ENCODE measurements at regions not wholly inside any gene's neighbourhood (a gene's known extent, or its start where the extent isn't known, plus 50 kb on each side); places are given as distances from the start of the nearest gene placed in this dataset.

DNA sequence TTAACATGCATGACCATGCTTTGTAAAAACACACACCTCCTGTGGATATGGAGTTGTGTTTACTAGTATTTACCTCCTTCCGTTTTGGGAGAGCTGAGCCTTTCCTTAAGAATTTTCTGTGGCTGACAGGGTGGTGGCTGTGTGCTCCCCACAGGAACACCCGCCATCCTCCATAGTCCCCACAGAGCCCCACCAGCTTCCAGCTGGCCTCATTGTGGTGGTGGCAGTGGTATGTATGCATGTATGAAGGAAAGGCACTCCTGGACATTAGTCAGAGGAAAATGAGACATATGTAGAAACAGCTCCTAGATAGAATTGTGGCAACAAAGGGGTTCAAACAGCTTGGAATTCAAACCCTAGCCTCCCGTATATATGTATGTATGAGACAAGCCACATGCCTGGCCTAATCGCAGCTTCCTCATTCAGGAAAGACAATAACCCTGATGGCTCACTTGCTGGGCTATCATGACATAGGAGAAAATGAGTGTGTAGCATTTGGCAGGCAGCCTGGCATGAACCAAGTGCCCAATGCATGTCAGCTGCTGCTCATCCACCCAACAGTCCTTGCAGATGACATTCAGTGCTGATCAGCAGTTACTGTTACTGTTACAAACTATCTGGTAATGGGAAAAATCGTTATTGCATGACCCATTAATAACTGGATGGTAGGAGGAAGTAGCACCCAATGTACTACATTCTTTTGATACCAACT lies 459.7 kb downstream of the EBF1 start:
- Histone ChIP-seq H3K27me3 (no peaks in the 10 kb centered on the region), H3K4me1 (peaks cover 0 to 9% (median 0%) of the 10 kb centered on the region in 4 donors), H3K9me3 (no peaks in the 10 kb centered on the region), H3K36me3 (no peaks in the 10 kb centered on the region), H3K4me3 (no peak overlapping the region), H3K27ac (replicated peaks in 1 of 4) (no peak overlapping the region)
- TF ChIP-seq, protein P1, sequence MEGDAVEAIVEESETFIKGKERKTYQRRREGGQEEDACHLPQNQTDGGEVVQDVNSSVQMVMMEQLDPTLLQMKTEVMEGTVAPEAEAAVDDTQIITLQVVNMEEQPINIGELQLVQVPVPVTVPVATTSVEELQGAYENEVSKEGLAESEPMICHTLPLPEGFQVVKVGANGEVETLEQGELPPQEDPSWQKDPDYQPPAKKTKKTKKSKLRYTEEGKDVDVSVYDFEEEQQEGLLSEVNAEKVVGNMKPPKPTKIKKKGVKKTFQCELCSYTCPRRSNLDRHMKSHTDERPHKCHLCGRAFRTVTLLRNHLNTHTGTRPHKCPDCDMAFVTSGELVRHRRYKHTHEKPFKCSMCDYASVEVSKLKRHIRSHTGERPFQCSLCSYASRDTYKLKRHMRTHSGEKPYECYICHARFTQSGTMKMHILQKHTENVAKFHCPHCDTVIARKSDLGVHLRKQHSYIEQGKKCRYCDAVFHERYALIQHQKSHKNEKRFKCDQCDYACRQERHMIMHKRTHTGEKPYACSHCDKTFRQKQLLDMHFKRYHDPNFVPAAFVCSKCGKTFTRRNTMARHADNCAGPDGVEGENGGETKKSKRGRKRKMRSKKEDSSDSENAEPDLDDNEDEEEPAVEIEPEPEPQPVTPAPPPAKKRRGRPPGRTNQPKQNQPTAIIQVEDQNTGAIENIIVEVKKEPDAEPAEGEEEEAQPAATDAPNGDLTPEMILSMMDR (IDR thresholded peaks at IDR 0.05) = no peak
- TF ChIP-seq EP300 (IDR thresholded peaks at IDR 0.05) (no peak), POLR2A (IDR thresholded peaks at IDR 0.05; ENCODE audit: low read depth) (no peak), POLR2AphosphoS5 (IDR thresholded peaks at IDR 0.05) (no peak)
- 89% methylated on average over 5 of the region's 5 CpGs for WGBS
- intact Hi-C loops (cut with DNase I) = no loop called here
- DNase-seq (ENCODE audit: extremely low spot score) = no peak

DNA sequence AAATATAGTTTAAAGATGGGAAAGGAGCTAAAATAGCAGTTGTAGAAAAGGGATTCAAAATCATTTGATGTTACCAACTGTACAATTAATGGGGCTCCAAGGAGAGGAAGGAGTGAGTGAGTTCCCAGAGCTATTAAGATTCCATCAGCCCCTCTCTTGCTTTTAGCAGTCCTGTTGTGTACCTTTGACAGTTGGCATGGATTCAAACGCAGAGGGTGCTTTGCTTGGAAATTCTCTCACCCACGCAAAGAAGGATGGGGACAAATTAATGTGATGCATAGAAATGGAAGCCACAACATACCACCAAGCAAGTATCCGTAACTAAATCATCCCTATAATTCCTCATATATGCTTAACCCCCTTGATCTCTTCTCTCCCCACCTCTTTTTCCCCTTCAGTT lies 461.3 kb downstream of the EBF1 start:
- Histone ChIP-seq H3K4me1 (peaks cover 0 to 8% (median 0%) of the 10 kb centered on the region in 4 donors), H3K36me3 (no peaks in the 10 kb centered on the region), H3K4me3 (no peak overlapping the region), H3K9me3 (no peaks in the 10 kb centered on the region), H3K27me3 (no peaks in the 10 kb centered on the region), H3K27ac (replicated peaks in 1 of 4) (no peak overlapping the region)
- no peak for DNase-seq (ENCODE audit: extremely low spot score)
- intact Hi-C loops (cut with DNase I) = no loop called here
- no peak for TF ChIP-seq POLR2AphosphoS5 (IDR thresholded peaks at IDR 0.05)
- TF ChIP-seq EP300 (IDR thresholded peaks at IDR 0.05) = no peak
- TF ChIP-seq POLR2A (IDR thresholded peaks at IDR 0.05; ENCODE audit: low read depth) = no peak
- TF ChIP-seq, protein P1 (IDR thresholded peaks at IDR 0.05) = no peak
- 86% methylated on average over 3 of the region's 3 CpGs for WGBS

DNA sequence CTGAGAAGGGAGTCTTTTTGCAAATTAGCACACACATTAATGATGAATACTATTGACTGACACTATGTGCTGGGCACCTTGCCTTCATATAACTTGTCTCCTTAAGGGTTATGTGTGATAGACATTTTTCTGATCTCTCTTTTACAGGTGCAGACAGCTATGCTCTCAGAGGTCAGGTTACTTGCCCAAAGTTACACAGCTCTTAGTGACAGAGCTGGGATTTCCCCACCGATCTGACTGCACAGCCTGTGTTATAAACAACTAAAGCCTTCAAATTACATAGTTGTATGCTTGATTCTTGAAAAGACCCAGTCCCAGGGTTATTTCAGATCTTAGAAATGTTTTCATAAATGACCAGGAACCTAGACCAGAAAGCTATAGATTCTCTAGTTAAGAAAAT lies 462.7 kb downstream of the EBF1 start:
- no peak for DNase-seq (ENCODE audit: extremely low spot score)
- Histone ChIP-seq H3K27ac (replicated peaks in 1 of 4) (no peak overlapping the region), H3K9me3 (no peaks in the 10 kb centered on the region), H3K4me1 (no peaks in the 10 kb centered on the region), H3K4me3 (no peak overlapping the region), H3K27me3 (no peaks in the 10 kb centered on the region), H3K36me3 (no peaks in the 10 kb centered on the region)
- intact Hi-C loops (cut with DNase I) = no loop called here
- WGBS = 50% methylated on average over 1 of the region's 1 CpG
- TF ChIP-seq EP300 (IDR thresholded peaks at IDR 0.05) = no peak

DNA sequence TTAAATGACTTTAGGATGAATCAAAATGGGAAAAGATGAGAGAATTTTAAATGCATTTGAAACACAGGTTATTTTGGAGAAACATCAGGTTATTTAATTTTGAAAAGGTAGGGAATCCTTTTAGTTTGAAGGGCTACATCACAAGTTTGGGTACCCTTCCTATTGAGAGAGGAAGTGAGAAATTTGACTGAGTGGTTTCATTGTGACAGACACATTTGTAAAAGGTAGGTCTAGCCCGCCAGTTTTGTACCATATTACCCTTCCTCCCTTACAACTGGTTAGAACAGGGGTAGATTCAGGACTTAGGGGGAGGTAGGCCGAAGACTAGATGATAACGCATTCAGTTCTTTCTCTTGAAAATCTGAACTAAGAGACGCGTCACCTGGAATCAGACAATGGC lies 464.2 kb downstream of the EBF1 start:
- intact Hi-C loops (cut with DNase I) = no loop called here
- WGBS = 94% methylated on average over 5 of the region's 5 CpGs
- DNase-seq (ENCODE audit: extremely low spot score) = no peak
- Histone ChIP-seq H3K9me3 (no peaks in the 10 kb centered on the region), H3K4me3 (no peak overlapping the region), H3K36me3 (no peaks in the 10 kb centered on the region), H3K27me3 (no peaks in the 10 kb centered on the region), H3K27ac (replicated peaks in 1 of 4) (no peak overlapping the region), H3K4me1 (no peaks in the 10 kb centered on the region)
- no peak for TF ChIP-seq POLR2A (IDR thresholded peaks at IDR 0.05; ENCODE audit: low read depth)
- TF ChIP-seq, protein P1 (IDR thresholded peaks at IDR 0.05) = no peak
- no peak for TF ChIP-seq POLR2AphosphoS5 (IDR thresholded peaks at IDR 0.05)
- TF ChIP-seq EP300 (IDR thresholded peaks at IDR 0.05) = no peak

DNA sequence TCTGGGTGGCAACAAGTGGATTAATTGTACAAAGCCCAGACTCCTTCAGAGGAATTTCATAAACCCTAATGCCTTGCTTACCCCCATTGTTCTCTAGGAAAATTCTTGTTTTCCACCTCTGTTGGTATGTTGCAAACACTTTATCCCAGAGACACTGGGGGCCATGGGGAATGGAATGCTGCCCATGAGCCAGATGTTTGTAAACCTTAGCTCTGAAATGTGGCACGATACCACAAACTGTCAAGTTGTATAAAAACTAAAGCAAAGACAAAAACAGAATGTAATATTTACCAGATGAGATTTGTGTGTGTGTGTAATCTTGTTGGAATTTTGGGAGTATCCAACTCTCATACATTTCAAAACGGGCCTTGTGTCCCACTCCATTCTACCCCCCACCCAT lies 465.0 kb downstream of the EBF1 start:
- Histone ChIP-seq H3K9me3 (no peaks in the 10 kb centered on the region), H3K27me3 (no peaks in the 10 kb centered on the region), H3K36me3 (no peaks in the 10 kb centered on the region), H3K27ac (replicated peaks in 1 of 4) (no peak overlapping the region), H3K4me3 (no peak overlapping the region), H3K4me1 (no peaks in the 10 kb centered on the region)
- DNase-seq (ENCODE audit: extremely low spot score) = no peak
- 63% methylated on average over 2 of the region's 2 CpGs for WGBS
- intact Hi-C loops (cut with DNase I) = no loop called here
- TF ChIP-seq EP300 (IDR thresholded peaks at IDR 0.05) (no peak), POLR2A (IDR thresholded peaks at IDR 0.05; ENCODE audit: low read depth) (no peak), POLR2AphosphoS5 (IDR thresholded peaks at IDR 0.05) (no peak)
- TF ChIP-seq, protein P1 (IDR thresholded peaks at IDR 0.05) = no peak

All from esophagus muscularis mucosa (tissue), 4 donors.